Naive B cell (primary cell): ENCODE measurements at regions not wholly inside any gene's neighbourhood (a gene's known extent, or its start where the extent isn't known, plus 50 kb on each side); places are given as distances from the start of the nearest gene placed in this dataset.
A peak's percentile ranks its signal among the peaks of the same experiment; 100 is the strongest.
"Not testable (repeated sequence)": the region's sequence is repeated elsewhere in the genome, so short reads cannot be mapped to it uniquely, and the experiment has no call there.

ENCODE experiments used
- ATAC-seq, 2 donors: fragments of 150-1000 bp; cut with Tn5 transposase; 2 replicates each; pipeline ENCODE4 v1.10.0; 2021; ENCODE audit warnings: low read depth in 2 of 2, mild to moderate bottlenecking in 2 of 2, moderate library complexity in 2 of 2
- DNase-seq: peaks from one replicate; pipeline ENCODE4 v3.0.0; 2022
- H3K27ac Mint-ChIP-seq, 6 donors: one replicate each; pipeline ENCODE4 v1.8.0; 2020 to 2022; ENCODE audit warnings: mild to moderate bottlenecking in 6 of 6, mixed read lengths in 6 of 6, moderate library complexity in 5 of 6, inconsistent platforms in 2 of 6
- H3K27me3 Mint-ChIP-seq, 3 donors: one replicate each; pipeline ENCODE4 v1.8.0; 2021 to 2022; ENCODE audit warnings: mixed read lengths in 3 of 3, mild to moderate bottlenecking in 1 of 3
- H3K36me3 Mint-ChIP-seq, 2 donors: one replicate each; pipeline ENCODE4 v1.8.0; 2020 to 2022; ENCODE audit warnings: mixed read lengths in 2 of 2, inconsistent platforms in 1 of 2, mild to moderate bottlenecking in 1 of 2
- H3K4me1 Mint-ChIP-seq, 3 donors: one replicate each; pipeline ENCODE4 v1.8.0; 2020 to 2022; ENCODE audit warnings: mixed read lengths in 3 of 3, inconsistent platforms in 1 of 3, mild to moderate bottlenecking in 1 of 3, moderate library complexity in 1 of 3
- H3K4me3 Mint-ChIP-seq, 8 donors: one replicate each; pipeline ENCODE4 v1.8.0; 2020 to 2022; ENCODE audit warnings: mild to moderate bottlenecking in 8 of 8, mixed read lengths in 8 of 8, moderate library complexity in 8 of 8, inconsistent platforms in 2 of 8
- H3K9me3 Mint-ChIP-seq, 7 donors: one replicate each; pipeline ENCODE4 v1.8.0; 2020 to 2022; ENCODE audit warnings: mixed read lengths in 7 of 7, mild to moderate bottlenecking in 5 of 7, inconsistent platforms in 2 of 7, moderate library complexity in 1 of 7

DNA sequence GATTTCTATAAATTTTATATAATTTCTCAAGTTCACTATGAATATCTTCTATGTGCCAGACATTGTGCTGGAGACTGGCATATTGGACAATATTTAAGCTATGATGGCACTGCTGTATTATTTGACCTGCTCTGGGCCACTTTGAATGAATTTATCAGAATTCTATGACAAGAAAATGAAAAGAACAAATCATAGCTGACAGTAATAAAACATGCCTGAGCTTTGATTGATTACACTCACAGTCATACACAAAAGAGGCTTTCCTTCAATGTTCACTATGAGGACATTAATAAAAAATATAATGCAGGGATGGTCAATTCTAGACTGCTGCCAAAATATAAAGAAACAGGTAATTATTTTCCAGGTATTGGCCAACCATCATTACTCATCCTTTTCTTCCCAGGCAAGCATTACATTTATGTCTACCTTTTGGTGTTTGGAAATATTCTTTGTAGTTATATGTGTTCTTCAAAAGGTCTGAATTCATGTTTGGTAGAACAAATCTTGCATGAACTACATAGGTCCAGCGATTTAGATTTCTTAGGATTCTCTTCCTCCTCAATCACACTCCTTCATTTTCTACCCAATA is 81.0 kb upstream of the ALCAM start:
- Mint-ChIP-seq H3K27ac (no peak overlapping the region), H3K36me3 (no peaks in the 10 kb centered on the region), H3K9me3 (peaks cover 0 to 8% (median 2%) of the 10 kb centered on the region in 7 donors), H3K27me3 (no peaks in the 10 kb centered on the region), H3K4me1 (no peaks in the 10 kb centered on the region), H3K4me3 (no peak overlapping the region)
- no peak for ATAC-seq
- DNase-seq: no peak

DNA sequence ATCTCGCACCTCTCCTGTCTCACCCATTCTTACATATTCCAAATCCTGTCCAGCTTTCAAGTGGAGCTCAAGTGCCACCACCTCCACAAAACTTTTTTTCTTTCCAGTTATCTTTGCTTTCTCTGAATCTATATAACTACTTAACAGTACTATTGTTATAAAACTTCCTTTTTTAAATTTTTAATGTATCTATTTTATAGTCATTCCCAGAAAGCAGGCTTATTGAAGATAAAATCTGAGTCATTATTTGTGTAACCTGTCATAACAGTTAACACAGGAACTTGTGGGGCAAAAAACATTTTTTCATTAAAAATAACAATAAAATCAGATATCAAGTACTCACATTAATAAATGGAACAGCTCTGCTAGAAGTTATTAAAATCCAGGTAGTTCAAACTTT is 73.3 kb upstream of the ALCAM start:
- H3K36me3 Mint-ChIP-seq: peaks cover 0 to 7% of the 10 kb centered on the region in 2 donors

DNA sequence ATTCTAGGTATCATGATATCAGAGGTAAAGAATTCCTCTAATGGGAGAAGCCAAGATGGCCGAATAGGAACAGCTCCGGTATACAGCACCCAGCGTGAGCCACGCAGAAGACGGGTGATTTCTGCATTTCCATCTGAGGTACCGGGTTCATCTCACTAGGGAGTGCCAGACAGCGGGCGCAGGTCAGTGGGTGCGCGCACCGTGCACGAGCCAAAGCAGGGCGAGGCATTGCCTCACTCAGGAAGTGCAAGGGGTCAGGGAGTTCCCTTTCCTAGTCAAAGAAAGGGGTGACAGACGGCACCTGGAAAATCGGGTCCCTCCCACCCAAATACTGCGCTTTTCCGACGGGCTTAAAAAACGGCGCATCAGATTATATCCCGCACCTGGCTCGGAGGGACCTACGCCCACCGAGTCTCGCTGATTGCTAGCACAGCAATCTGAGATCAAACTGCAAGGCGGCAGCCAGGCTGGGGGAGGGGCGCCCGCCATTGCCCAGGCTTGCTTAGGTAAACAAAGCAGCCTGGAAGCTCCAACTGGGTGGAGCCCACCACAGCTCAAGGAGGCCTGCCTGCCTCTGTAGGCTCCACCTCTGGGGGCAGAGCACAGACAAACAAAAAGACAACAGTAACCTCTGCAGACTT is 70.4 kb upstream of the ALCAM start:
- not testable (repeated sequence) for H3K36me3 Mint-ChIP-seq, H3K4me3 Mint-ChIP-seq, ATAC-seq, H3K4me1 Mint-ChIP-seq, H3K27ac Mint-ChIP-seq, H3K27me3 Mint-ChIP-seq, DNase-seq
- peaks cover 0 to 14% (median 9%) of the 10 kb centered on the region in 7 donors for H3K9me3 Mint-ChIP-seq

More for the DNA sequence above, 73.3 kb upstream of the ALCAM start:
- H3K27ac Mint-ChIP-seq: peak overlapping the region in 1 of 6 donors; percentile 26
- no peaks in the 10 kb centered on the region for H3K4me1 Mint-ChIP-seq
- DNase-seq: no peak
- ATAC-seq: no peak
- H3K9me3 Mint-ChIP-seq: peaks cover 0 to 18% (median 9%) of the 10 kb centered on the region in 7 donors
- H3K27me3 Mint-ChIP-seq: no peaks in the 10 kb centered on the region
- no peak overlapping the region for H3K4me3 Mint-ChIP-seq

DNA sequence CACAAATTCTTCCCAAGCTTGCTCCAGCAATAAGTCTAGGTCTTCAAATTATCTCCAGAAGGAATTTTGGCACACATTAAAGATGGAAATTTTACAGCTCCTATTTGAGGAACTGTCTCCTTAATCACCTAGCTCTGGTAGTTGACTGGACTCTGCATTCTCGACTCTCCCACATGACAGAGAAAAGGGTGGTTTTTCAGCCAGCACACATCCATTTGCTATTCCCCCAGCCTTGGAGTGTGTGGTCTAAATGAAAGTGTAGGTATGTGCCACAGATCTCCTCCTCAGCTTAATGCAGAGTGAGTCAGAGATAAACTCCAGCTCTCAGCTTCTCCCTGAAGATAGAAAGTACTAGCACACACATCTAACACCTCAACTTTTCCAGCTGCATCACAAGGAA is 62.2 kb upstream of the ALCAM start:
- Mint-ChIP-seq H3K27me3 (peaks cover 0 to 4% (median 0%) of the 10 kb centered on the region in 3 donors), H3K27ac (no peak overlapping the region), H3K4me1 (no peaks in the 10 kb centered on the region), H3K4me3 (no peak overlapping the region), H3K36me3 (peaks cover 9 to 16% of the 10 kb centered on the region in 2 donors), H3K9me3 (peaks cover 11 to 28% (median 22%) of the 10 kb centered on the region in 7 donors)
- DNase-seq (no peak), ATAC-seq (no peak)

DNA sequence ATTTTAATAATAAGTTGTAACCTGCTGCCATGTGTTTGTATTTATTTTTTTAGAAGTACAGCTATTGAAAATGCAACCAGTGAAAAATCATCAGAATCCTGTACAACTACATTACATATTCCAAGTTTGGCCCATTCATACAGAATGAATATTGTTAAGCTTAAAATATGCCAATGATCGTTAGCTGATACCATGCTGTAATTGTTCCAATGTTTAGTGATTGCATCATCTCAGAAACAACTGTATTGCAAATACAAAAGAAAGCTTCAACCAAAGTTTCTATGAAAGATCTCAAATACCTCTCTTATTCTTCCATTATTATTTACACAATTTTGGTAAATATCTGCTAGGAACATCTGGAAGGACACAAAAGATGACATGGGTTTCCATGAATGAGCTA is 51.6 kb upstream of the ALCAM start:
- H3K36me3 Mint-ChIP-seq: no peaks in the 10 kb centered on the region
- no peaks in the 10 kb centered on the region for H3K27me3 Mint-ChIP-seq
- ATAC-seq (no peak), DNase-seq (no peak)
- no peak overlapping the region for H3K27ac Mint-ChIP-seq
- no peaks in the 10 kb centered on the region for H3K4me1 Mint-ChIP-seq
- no peak overlapping the region for H3K4me3 Mint-ChIP-seq
- peaks cover 0 to 8% (median 0%) of the 10 kb centered on the region in 7 donors for H3K9me3 Mint-ChIP-seq

DNA sequence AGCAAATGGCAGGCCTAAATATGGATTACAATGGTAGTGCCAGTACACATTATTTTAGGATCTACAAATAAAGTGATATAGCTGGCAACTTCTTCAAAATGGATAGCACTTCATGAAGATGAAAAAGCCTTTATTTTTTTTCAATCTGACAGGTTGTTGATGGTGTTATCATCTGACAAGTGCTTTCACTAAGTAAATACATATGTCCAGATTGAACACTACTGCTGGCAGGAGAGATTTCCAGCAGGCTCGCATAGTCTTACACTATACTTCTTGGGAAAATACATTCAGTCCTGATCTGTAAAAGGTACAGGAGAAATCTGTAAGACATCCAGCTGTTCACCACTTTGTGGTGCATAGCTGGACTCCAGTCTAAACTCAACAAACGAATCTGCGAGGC is 50.9 kb upstream of the ALCAM start:
- DNase-seq: no peak
- Mint-ChIP-seq H3K4me1 (no peaks in the 10 kb centered on the region), H3K36me3 (no peaks in the 10 kb centered on the region), H3K27ac (no peak overlapping the region), H3K9me3 (peaks cover 0 to 3% (median 0%) of the 10 kb centered on the region in 7 donors), H3K27me3 (no peaks in the 10 kb centered on the region), H3K4me3 (no peak overlapping the region)
- no peak for ATAC-seq

DNA sequence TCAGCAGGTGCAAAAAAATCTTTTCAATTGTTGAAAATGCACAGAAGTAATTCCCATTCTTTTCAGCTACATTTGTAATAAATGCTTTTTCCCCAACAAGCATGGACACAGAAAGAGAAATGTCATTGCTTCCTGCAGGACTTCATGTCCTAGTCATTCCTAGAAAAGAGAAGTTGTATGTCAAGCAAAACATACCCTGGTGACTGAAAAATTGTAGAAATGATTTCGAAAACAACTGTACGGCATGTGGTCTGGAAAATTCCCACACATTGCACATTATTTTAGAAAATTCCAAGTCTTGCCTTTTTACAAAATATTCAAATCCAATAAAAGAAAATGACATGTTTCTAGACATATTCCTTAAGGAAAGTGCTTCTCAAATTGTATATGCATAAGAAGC is 50.4 kb upstream of the ALCAM start:
- H3K4me3 Mint-ChIP-seq: no peak overlapping the region
- no peaks in the 10 kb centered on the region for H3K36me3 Mint-ChIP-seq
- H3K4me1 Mint-ChIP-seq: no peaks in the 10 kb centered on the region
- ATAC-seq (no peak), DNase-seq (no peak)
- H3K27me3 Mint-ChIP-seq: no peaks in the 10 kb centered on the region
- no peak overlapping the region for H3K27ac Mint-ChIP-seq
- no peaks in the 10 kb centered on the region for H3K9me3 Mint-ChIP-seq
